ENCODE measurements at regions not wholly inside any gene's neighbourhood (a gene's known extent, or its start where the extent isn't known, plus 50 kb on each side); places are given as distances from the start of the nearest gene placed in this dataset.

DNA sequence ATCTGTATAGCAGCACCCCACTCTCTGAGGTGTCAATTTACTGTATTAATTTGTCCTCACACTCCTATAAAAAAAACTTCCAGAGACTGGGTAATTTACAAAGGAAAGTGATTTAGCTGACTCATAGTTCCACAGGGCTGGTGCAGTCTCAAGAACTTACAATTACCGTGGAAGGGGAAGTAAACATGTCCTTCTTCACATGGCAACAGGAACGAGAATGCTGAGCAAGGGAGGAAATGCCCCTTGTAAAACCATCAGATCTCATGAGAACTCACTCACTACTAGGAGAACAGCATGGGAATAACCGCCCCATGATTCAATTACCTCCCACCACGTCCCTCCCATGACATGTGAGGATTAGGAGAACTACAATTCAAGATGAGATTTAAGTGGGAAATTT is 602.6 kb downstream of the MTRR start:
- ChIA-PET CTCF (no interaction called here), POLR2A (no interaction called here)
- no peak overlapping the region for H2AFZ ChIP-seq (ENCODE audit: low read depth, low read length)
- no peak overlapping the region for H3K9ac ChIP-seq (replicated peaks; ENCODE audit: extremely low read depth, insufficient read depth, low read length)
- no peaks in the 10 kb centered on the region for H3K79me2 ChIP-seq (ENCODE audit: control insufficient read depth, insufficient read depth, low read length)
- no peaks in the 10 kb centered on the region for H3K36me3 ChIP-seq (ENCODE audit: control insufficient read depth in 2 of 2, extremely low read depth in 1 of 2, insufficient read depth in 2 of 2, low read length in 2 of 2)
- no peak for TF ChIP-seq POLR2AphosphoS5 (IDR thresholded peaks at IDR 0.05; ENCODE audit: insufficient read depth, low read depth, low read length)
- TF ChIP-seq JUN (IDR thresholded peaks at IDR 0.05; ENCODE audit: borderline replicate concordance, insufficient read depth, insufficient read length, low read depth) = no peak
- TF ChIP-seq FOS (IDR thresholded peaks at IDR 0.05; ENCODE audit: borderline replicate concordance, insufficient read depth, low read length) = no peak
- no peak overlapping the region for H3K4me3 ChIP-seq (replicated peaks in 1 of 3; ENCODE audit: insufficient read depth in 1 of 3, low read depth in 1 of 3, low read length in 3 of 3)
- no peak overlapping the region for H3K4me2 ChIP-seq (ENCODE audit: insufficient read depth, low read length)
- H3K27ac ChIP-seq (ENCODE audit: insufficient read depth, low read depth, low read length) = no peak overlapping the region
- peaks cover 2% of the 10 kb centered on the region for H3K9me3 ChIP-seq (replicated peaks; ENCODE audit: control insufficient read depth, insufficient read depth, low read length)
- H3K4me1 ChIP-seq (ENCODE audit: control insufficient read depth, extremely low read depth, insufficient read depth, low read length) = no peaks in the 10 kb centered on the region
- FAIRE-seq (no peak), DNase-seq (ENCODE audit: low read depth, low spot score) (no peak)
- H4K20me1 ChIP-seq (replicated peaks; ENCODE audit: control insufficient read depth, extremely low read depth, insufficient read depth, low read length) = no peaks in the 10 kb centered on the region
- no peaks in the 10 kb centered on the region for H3K9me1 ChIP-seq (replicated peaks; ENCODE audit: control insufficient read depth, extremely low read depth, insufficient read depth, low read length)
- no peaks in the 10 kb centered on the region for H3K27me3 ChIP-seq (ENCODE audit: control insufficient read depth in 2 of 2, insufficient read depth in 2 of 2, low read length in 2 of 2)
- no TSS peak for BruUV-seq (replicated peaks)
- dilution Hi-C loops (cut with MboI; ENCODE audit: extremely low pct_ligation_motif_present, low sequenced_read_pairs) (no loop called here), intact Hi-C loops (cut with micrococcal nuclease) (no loop called here)

DNA sequence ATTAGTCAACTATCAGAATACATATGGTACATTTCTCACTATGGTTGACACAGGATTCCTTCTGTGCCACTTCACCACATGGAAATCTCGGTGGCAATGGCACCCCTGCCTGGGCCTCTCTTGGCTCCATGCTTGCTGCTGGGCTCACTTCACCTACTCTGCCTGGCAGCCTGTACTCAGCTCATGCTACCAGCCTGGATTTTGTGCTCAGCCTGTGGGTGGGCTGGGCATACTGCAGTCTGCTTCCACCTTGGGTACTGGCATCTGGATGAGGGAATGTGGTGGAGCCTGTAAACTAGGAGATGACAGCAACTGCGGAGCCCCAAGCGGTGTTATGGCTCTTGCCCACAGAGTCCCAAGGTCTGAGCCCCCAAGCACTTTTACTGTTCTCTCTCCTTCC is 604.1 kb downstream of the MTRR start:
- FAIRE-seq (no peak), DNase-seq (ENCODE audit: low read depth, low spot score) (no peak)
- ChIA-PET CTCF (no interaction called here), POLR2A (no interaction called here)
- Histone ChIP-seq H3K79me2 (ENCODE audit: control insufficient read depth, insufficient read depth, low read length) (no peaks in the 10 kb centered on the region), H3K4me1 (ENCODE audit: control insufficient read depth, extremely low read depth, insufficient read depth, low read length) (no peaks in the 10 kb centered on the region), H3K4me2 (ENCODE audit: insufficient read depth, low read length) (no peak overlapping the region), H3K9ac (replicated peaks; ENCODE audit: extremely low read depth, insufficient read depth, low read length) (no peak overlapping the region), H3K27ac (ENCODE audit: insufficient read depth, low read depth, low read length) (no peak overlapping the region), H3K9me1 (replicated peaks; ENCODE audit: control insufficient read depth, extremely low read depth, insufficient read depth, low read length) (no peaks in the 10 kb centered on the region), H3K27me3 (ENCODE audit: control insufficient read depth in 2 of 2, insufficient read depth in 2 of 2, low read length in 2 of 2) (no peaks in the 10 kb centered on the region), H3K36me3 (ENCODE audit: control insufficient read depth in 2 of 2, extremely low read depth in 1 of 2, insufficient read depth in 2 of 2, low read length in 2 of 2) (no peaks in the 10 kb centered on the region), H2AFZ (ENCODE audit: low read depth, low read length) (no peak overlapping the region), H3K4me3 (replicated peaks in 1 of 3; ENCODE audit: insufficient read depth in 1 of 3, low read depth in 1 of 3, low read length in 3 of 3) (no peak overlapping the region), H3K9me3 (replicated peaks; ENCODE audit: control insufficient read depth, insufficient read depth, low read length) (peaks cover 2% of the 10 kb centered on the region), H4K20me1 (replicated peaks; ENCODE audit: control insufficient read depth, extremely low read depth, insufficient read depth, low read length) (no peaks in the 10 kb centered on the region)
- dilution Hi-C loops (cut with MboI; ENCODE audit: extremely low pct_ligation_motif_present, low sequenced_read_pairs) = no loop called here
- no TSS peak for BruUV-seq (replicated peaks)
- intact Hi-C loops (cut with micrococcal nuclease) = no loop called here
- TF ChIP-seq JUN (IDR thresholded peaks at IDR 0.05; ENCODE audit: borderline replicate concordance, insufficient read depth, insufficient read length, low read depth) (no peak), FOS (IDR thresholded peaks at IDR 0.05; ENCODE audit: borderline replicate concordance, insufficient read depth, low read length) (no peak), POLR2AphosphoS5 (IDR thresholded peaks at IDR 0.05; ENCODE audit: insufficient read depth, low read depth, low read length) (no peak), POLR2A (IDR thresholded peaks at IDR 0.05; ENCODE audit: low read depth, low read length) (no peak), MYC (IDR thresholded peaks at IDR 0.05; ENCODE audit: low read depth, low read length) (no peak), GATA2 (IDR thresholded peaks at IDR 0.05; ENCODE audit: insufficient read depth, insufficient read length, low read depth, low read length) (no peak), EZH2 (IDR thresholded peaks at IDR 0.05; ENCODE audit: borderline replicate concordance, low read depth, low read length, severe bottlenecking) (no peak)
- TF ChIP-seq, protein P1, sequence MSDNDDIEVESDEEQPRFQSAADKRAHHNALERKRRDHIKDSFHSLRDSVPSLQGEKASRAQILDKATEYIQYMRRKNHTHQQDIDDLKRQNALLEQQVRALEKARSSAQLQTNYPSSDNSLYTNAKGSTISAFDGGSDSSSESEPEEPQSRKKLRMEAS (IDR thresholded peaks at IDR 0.05; ENCODE audit: insufficient read depth, insufficient read length) = no peak
- TF ChIP-seq, protein P2, sequence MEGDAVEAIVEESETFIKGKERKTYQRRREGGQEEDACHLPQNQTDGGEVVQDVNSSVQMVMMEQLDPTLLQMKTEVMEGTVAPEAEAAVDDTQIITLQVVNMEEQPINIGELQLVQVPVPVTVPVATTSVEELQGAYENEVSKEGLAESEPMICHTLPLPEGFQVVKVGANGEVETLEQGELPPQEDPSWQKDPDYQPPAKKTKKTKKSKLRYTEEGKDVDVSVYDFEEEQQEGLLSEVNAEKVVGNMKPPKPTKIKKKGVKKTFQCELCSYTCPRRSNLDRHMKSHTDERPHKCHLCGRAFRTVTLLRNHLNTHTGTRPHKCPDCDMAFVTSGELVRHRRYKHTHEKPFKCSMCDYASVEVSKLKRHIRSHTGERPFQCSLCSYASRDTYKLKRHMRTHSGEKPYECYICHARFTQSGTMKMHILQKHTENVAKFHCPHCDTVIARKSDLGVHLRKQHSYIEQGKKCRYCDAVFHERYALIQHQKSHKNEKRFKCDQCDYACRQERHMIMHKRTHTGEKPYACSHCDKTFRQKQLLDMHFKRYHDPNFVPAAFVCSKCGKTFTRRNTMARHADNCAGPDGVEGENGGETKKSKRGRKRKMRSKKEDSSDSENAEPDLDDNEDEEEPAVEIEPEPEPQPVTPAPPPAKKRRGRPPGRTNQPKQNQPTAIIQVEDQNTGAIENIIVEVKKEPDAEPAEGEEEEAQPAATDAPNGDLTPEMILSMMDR (IDR thresholded peaks at IDR 0.05; ENCODE audit: extremely low read depth in 1 of 2, insufficient read depth in 1 of 2, low read depth in 1 of 2, low read length in 2 of 2) = no peak

All from endothelial cell of umbilical vein (primary cell).